GDM1 (cell line): ENCODE measurements at regions not wholly inside any gene's neighbourhood (a gene's known extent, or its start where the extent isn't known, plus 50 kb on each side); places are given as distances from the start of the nearest gene placed in this dataset.

ENCODE experiments used
- DNase-seq: peaks from one replicate; lab custom pipeline; 2025; lab: John Stamatoyannopoulos, UW

GRCh38 chr5:173800340-173800739 lies 87.8 kb upstream of the CPEB4 start:
- DNase-seq: no peak

GRCh38 chr5:173801006-173801405 lies 87.1 kb upstream of the CPEB4 start:
- DNase-seq: no peak

GRCh38 chr5:173802670-173803165 lies 85.4 kb upstream of the CPEB4 start:
- DNase-seq: no peak

- DNase-seq: no peak
Measured at GRCh38 chr5:173804579-173804978, 83.6 kb upstream of the CPEB4 start.

- DNase-seq: no peak
Measured at GRCh38 chr5:173806270-173807035, 81.7 kb upstream of the CPEB4 start.

- DNase-seq: no peak
Measured at GRCh38 chr5:173807181-173807655, 80.9 kb upstream of the CPEB4 start.

- DNase-seq: no peak
Measured at GRCh38 chr5:173808079-173808808, 79.9 kb upstream of the CPEB4 start.

GRCh38 chr5:173809014-173809413 lies 79.1 kb upstream of the CPEB4 start:
- no peak for DNase-seq

GRCh38 chr5:173812811-173813550 lies 75.2 kb upstream of the CPEB4 start:
- no peak for DNase-seq

- no peak for DNase-seq
Measured at GRCh38 chr5:173814053-173814452, 74.1 kb upstream of the CPEB4 start.

GRCh38 chr5:173815571-173815970 lies 72.6 kb upstream of the CPEB4 start:
- DNase-seq: no peak

GRCh38 chr5:173816728-173817127 lies 71.4 kb upstream of the CPEB4 start:
- DNase-seq: no peak

GRCh38 chr5:173817561-173817960 lies 70.6 kb upstream of the CPEB4 start:
- DNase-seq: no peak

GRCh38 chr5:173819521-173819920 lies 68.6 kb upstream of the CPEB4 start:
- no peak for DNase-seq

- no peak for DNase-seq
Measured at GRCh38 chr5:173823274-173823644, 64.9 kb upstream of the CPEB4 start.

- DNase-seq: no peak
Measured at GRCh38 chr5:173823721-173824567, 64.2 kb upstream of the CPEB4 start.

GRCh38 chr5:173825215-173825865 lies 62.8 kb upstream of the CPEB4 start:
- no peak for DNase-seq

GRCh38 chr5:173826086-173826427 lies 62.1 kb upstream of the CPEB4 start:
- DNase-seq: no peak

GRCh38 chr5:173826428-173827350 lies 61.5 kb upstream of the CPEB4 start:
- DNase-seq: no peak

GRCh38 chr5:173828952-173829351 lies 59.2 kb upstream of the CPEB4 start:
- no peak for DNase-seq
